GM21737 (cell line): ENCODE measurements at regions not wholly inside any gene's neighbourhood (a gene's known extent, or its start where the extent isn't known, plus 50 kb on each side); places are given as distances from the start of the nearest gene placed in this dataset.
"Not testable (repeated sequence)": the region's sequence is repeated elsewhere in the genome, so short reads cannot be mapped to it uniquely, and the experiment has no call there.

Experiments used
- ATAC-seq: cut with Tn5 transposase; IDR thresholded peaks from one replicate; pipeline ENCODE4 v1.9.1; 2021; ENCODE audit warnings: mild to moderate bottlenecking, moderate library complexity; ENCODE audit not compliant: unreplicated experiment

- no peak for ATAC-seq
Observed at GRCh38 chr6:85236636-85237035, 213.2 kb upstream of the NT5E start.

- ATAC-seq: not testable (repeated sequence)
Observed at GRCh38 chr6:85227345-85227744, 222.5 kb upstream of the NT5E start.

DNA sequence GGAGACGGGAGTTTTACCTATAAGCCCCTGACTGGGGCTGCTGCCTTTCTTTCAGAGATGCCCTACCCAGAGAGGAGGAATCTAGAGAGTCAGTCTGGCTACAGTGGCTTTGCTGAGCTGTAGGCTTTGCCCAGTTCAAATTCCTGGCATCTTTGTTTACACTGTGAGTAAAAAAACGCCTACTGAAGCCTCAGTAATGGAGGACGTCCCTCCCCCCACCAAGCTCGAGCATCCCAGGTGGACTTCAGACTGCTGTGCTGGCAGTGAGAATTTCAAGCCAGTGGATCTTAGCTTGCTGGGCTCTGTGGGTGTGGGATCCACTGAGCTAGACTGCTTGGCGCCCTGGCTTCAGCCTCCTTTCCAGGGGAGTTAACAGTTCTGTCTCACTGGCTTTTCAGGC lies 237.1 kb upstream of the NT5E start:
- not testable (repeated sequence) for ATAC-seq

DNA sequence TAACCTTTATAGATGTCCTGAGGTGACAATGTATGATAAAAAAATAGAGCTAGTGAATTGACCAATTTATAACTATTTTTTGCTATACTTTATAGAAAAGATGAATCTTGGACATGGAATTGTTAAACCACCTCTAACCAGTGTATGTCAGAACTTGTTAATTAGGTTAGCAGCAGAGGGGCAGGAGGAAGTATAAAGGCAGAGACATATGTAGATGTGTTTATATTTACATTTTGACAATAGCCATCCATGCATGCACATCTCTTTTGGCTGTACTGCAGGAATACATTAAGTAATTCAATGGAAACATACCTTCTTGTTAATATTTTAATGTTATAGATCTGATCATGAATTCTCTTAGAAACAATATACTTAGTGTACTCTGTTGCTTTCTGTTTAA lies 254.6 kb upstream of the NT5E start:
- no peak for ATAC-seq

DNA sequence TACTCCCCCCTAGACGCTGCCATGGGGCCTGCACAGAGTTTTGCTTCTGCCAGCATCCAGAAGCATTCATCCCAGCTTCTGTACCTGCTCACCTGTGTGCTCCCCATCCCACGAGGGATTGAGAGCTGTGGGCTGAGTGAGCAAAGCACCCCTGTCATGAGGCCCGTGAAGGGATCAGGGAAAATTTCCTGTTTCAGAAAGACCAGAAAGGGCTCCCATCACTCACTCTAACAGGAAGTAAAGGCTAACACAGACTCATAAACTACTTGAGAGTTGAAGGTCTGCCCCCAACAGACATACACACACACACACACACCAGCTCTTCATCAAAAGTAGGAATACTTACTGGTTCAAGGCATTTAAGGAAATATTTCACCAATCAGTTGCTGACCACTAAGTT lies 256.5 kb upstream of the NT5E start:
- ATAC-seq: no peak

GRCh38 chr6:85192596-85192995 lies 257.3 kb upstream of the NT5E start:
- ATAC-seq: no peak

GRCh38 chr6:85192186-85192585 lies 257.7 kb upstream of the NT5E start:
- ATAC-seq: no peak

- no peak for ATAC-seq
Observed at GRCh38 chr6:85191656-85192055, 258.2 kb upstream of the NT5E start.

DNA sequence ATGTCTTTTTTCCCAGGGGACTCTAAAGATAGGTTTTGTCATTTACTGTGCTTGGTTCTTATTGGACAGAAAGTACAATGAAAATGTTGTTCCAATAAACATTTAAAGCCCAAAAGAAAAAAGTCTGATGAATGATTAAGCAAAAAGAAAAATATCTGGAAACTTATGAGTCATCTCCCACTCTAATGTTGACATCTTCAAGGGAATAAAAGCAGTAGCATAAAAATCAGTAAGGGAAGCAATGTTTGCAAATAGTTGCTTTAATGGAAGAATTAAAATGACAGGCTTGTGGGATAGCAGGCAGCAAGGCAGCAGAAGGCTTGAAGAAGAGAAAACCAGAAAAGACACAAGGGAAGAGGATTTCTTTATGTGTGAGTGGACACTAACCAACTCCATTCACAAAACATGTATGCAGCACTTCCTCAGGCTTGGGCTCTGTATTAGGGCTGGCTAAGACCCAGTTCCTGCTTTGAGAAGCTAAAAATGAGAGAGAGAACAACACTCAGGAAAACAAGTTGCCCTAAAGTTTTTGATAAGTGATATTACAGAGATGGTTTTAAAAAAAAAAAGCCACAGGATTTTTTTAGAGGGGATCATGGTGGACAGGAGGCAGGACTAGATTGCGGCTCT lies 263.2 kb upstream of the NT5E start:
- ATAC-seq: no peak

- no peak for ATAC-seq
Observed at GRCh38 chr6:85185977-85186376, 263.9 kb upstream of the NT5E start.

DNA sequence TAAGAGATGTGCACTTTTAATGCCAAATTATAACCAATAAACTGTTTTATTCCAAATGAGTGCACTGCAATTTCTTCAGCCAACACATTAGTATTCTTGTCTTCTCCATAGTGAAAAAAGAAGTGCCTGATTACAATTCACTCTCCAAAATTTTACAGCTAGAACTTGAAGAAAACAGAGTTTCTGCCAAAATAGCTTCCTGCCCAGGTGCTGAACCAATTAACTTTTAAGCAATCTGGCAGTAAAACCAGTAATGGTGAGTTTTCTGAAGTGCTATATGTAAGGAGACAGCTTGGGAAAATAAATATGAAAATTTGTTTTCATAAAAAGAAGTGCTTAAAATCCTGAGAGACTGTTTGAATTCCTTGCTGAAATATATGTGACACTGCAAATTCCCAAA lies 266.0 kb upstream of the NT5E start:
- ATAC-seq: no peak

DNA sequence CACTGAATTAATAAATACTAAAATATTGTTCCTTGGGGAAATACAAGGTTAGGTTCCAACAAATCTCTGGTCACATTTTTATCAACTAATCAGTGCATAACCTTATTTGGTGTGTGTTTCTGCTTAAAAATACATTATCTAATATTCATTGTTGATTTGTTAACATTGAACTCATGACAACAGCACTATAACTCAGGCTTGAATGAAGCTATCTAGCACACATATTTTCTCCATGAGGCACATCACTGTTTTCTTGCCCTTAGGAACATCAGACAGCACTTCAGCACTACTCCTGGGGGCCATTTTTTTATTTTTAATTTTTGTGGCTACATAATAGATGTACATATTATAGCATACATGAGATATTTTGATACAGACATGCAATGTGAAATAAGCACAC lies 277.2 kb upstream of the NT5E start:
- ATAC-seq: no peak

- ATAC-seq: no peak
Observed at GRCh38 chr6:85172161-85172560, 277.7 kb upstream of the NT5E start.

DNA sequence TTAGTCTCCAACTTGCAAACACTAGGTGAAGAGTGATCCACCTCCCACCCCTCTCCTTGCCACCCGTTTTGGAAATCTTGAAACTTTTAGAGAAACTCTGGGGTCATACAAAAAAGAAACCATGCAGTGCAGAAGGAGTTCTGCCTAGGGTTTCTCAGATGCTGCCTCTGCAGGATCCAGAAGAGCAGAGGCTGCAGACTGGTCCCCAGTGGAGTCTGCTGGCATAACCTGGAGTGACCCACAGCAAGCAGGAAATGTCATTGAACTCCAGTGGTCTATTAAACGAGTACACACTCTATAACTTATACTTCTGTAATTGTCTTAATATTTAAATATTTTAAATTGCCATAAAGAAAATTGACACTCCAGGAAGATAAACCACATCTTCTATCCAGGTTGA lies 280.7 kb upstream of the NT5E start:
- ATAC-seq: no peak

- ATAC-seq: no peak
Observed at GRCh38 chr6:85168146-85168545, 281.7 kb upstream of the NT5E start.

- no peak for ATAC-seq
Observed at GRCh38 chr6:85166114-85166741, 283.7 kb upstream of the NT5E start.

DNA sequence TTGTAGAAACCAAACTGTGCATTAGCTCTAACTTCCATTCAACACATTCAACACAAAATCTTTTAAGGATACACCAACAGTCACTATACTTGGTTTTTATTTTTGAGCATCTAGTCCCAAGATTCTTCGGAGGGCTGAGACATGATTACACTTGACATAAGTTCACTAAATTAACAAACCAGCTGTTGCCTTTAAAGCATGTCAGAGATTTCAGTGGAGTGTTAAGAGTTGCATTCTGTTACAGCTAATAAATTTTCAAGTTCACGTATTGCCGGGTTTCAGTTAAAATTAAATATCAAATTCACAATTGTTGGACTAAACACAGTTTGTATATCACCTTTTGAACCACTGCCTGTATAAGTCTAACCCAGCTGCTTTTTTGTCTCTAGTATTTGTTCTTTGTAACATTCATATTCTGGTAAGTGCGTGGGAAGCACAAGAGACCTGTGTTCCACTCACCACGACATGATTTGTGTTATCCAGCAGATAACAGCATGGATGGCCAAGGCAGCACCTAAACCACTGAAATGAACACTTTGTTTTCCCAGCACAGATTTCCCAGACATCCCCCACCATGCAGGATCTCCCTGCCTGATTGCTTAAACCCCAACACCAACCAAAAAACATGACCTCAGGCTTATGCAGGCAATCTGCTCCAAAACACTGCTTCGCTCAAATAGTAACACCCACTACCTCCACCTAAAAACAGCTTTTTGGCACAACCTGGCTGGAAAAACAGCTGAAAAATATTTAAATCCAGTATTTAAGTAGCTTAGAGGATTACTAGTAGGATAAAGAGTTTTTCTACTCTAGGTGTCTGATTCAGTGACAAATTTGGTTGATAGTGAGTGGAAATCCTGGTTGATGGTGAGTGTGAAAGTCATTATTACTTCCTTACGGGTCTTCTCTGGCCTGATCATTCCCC lies 286.5 kb upstream of the NT5E start:
- ATAC-seq: no peak

DNA sequence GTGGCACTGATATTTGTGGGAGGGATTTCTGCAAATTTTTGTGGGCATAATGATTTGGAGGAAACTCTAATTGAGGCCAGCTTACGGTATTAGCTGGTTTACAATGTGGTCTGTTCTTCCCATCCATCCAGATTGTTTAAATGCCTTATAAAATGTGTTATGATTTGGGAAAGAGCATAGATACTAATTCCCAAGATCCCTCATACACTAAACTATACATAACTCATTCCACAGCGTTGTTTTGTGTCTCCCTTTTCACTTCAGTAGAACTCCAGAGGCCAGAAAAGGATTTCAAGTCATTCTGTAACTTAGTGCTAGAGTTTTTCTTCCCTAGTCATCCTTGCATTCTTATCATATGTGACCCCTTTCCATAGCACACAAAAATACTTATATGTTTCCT lies 292.6 kb upstream of the NT5E start:
- no peak for ATAC-seq

DNA sequence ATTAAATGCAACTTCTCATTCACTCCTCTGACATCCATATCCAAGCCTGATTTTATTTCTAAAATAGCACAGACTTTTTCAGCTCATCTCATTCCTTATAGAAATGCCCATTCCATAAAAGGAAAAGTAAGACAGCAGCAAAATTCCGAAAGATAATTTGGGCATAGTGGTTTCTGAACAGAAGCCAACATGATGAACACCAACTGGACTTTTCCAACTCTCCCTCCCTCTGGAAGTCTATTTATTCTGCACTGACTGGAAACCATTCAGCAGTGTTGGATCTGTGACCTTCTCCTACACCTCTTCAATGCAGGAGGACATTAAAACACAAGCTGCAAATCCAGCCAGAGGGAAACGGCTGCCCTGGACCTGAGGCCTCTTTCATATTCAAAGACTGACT lies 306.2 kb upstream of the NT5E start:
- ATAC-seq: no peak

GRCh38 chr6:85137865-85138264 lies 312.0 kb upstream of the NT5E start:
- ATAC-seq: no peak

DNA sequence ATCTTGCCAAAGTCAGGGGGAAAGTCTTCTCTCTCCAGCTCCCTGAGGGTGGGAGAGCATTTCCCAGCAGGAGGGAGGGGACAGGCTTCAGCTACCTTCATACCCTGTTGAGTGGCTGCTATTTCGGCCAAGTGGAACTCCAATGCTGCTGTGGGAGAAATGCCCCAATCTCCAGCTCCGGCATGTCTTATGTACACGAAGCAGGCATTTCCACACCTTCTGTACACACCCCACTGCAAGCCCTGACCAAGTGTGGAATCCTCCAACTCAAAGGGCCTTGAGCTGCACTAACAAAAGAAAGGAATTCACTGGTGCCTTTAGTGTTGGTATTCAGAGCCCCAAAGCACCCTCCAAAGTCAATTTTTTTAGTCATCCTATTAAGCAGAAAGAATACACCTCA lies 313.6 kb upstream of the NT5E start:
- ATAC-seq: no peak
